Upper lobe of left lung (tissue), 6 donors: ENCODE measurements at regions not wholly inside any gene's neighbourhood (a gene's known extent, or its start where the extent isn't known, plus 50 kb on each side); places are given as distances from the start of the nearest gene placed in this dataset.

Experiments used
- ATAC-seq, 2 donors: fragments of 200-7000 bp; cut with Tn5 transposase; one replicate each; pipeline ENCODE4 v1.9.1; 2022; ENCODE audit warnings: mild to moderate bottlenecking in 2 of 2, moderate library complexity in 2 of 2; ENCODE audit not compliant: low FRiP score in 2 of 2
- DNase-seq, 2 donors: peaks; one replicate each; pipeline ENCODE4 v3.0.0-alpha.2; 2019 to 2020
- H3K27ac ChIP-seq, 4 donors: fragments of 200-600 bp; sonication (generic); one replicate each; pipeline ENCODE4 v1.5.1; 2016 to 2019
- H3K27me3 ChIP-seq, 4 donors: fragments of 200-600 bp; sonication (generic); one replicate each; pipeline ENCODE4 v1.5.1; 2017 to 2019
- H3K36me3 ChIP-seq, 4 donors: fragments of 200-600 bp; sonication (generic); one replicate each; pipeline ENCODE4 v1.5.1; 2016 to 2019
- H3K4me1 ChIP-seq, 4 donors: fragments of 200-600 bp; sonication (generic); one replicate each; pipeline ENCODE4 v1.5.1; 2018 to 2019
- H3K4me3 ChIP-seq, 4 donors: fragments of 200-600 bp; sonication (generic); one replicate each; pipeline ENCODE4 v1.5.1; 2017 to 2019; ENCODE audit warnings: mild to moderate bottlenecking in 2 of 4, moderate library complexity in 1 of 4
- H3K9me3 ChIP-seq, 4 donors: fragments of 200-600 bp; sonication (generic); one replicate each; pipeline ENCODE4 v1.5.1; 2018 to 2019
- CTCF ChIP-seq, 6 experiments: fragments of 450-650 bp in 4 of 6; fragments of 200-600 bp in 2 of 6; sonication (generic) in 2 of 6; IDR thresholded peaks; one replicate each; pipeline ENCODE4 v1.5.1; 2016 to 2019; ENCODE audit warnings: antibody characterized with exemption in 6 of 6
- EP300 ChIP-seq, 4 donors: sonication (generic); formaldehyde crosslinking; IDR thresholded peaks; one replicate each; pipeline ENCODE4 v1.5.1; 2017; ENCODE audit warnings: antibody characterized with exemption in 4 of 4, control low read depth in 2 of 4
- POLR2A ChIP-seq, 4 donors: fragments of 450-650 bp; IDR thresholded peaks; one replicate each; pipeline ENCODE4 v1.5.1; 2016 to 2017; ENCODE audit warnings: antibody characterized with exemption in 4 of 4, mild to moderate bottlenecking in 2 of 4
- POLR2AphosphoS5 ChIP-seq, 2 donors: sonication (generic); formaldehyde crosslinking; IDR thresholded peaks; one replicate each; pipeline ENCODE4 v1.5.1; 2017; ENCODE audit warnings: antibody characterized with exemption in 2 of 2
- WGBS, 2 donors: methylation state at CpG; one replicate each; pipeline ENCODE4 v1.1.5; 2017 to 2018; 5-methylcytosine and 5-hydroxymethylcytosine counted together
- donor health status: DM: no; HTN: no; CAD: no; lungs with moderate emphysema.
- donor health status: DM: no; HTN: yes; CAD: no; lungs with severe emphysema.

GRCh38 chr15:35669021-35669420 lies 123.1 kb upstream of the DPH6 start:
- WGBS, 2 donors: 66 to 68% methylated on average over 3 of the region's 3 CpGs
- DNase-seq: no peak
- TF ChIP-seq EP300 (IDR thresholded peaks at IDR 0.05): no peak
- Histone ChIP-seq H3K27ac (no peak overlapping the region), H3K36me3 (no peaks in the 10 kb centered on the region), H3K4me1 (peaks cover 22 to 38% (median 29%) of the 10 kb centered on the region in 4 donors), H3K27me3 (no peaks in the 10 kb centered on the region), H3K4me3 (no peak overlapping the region), H3K9me3 (no peaks in the 10 kb centered on the region)
- no peak for ATAC-seq

- peaks cover 22 to 42% (median 32%) of the 10 kb centered on the region in 4 donors for H3K4me1 ChIP-seq
- DNase-seq (no peak), ATAC-seq (no peak)
- no peaks in the 10 kb centered on the region for H3K27me3 ChIP-seq
- H3K27ac ChIP-seq: no peak overlapping the region
- no peaks in the 10 kb centered on the region for H3K9me3 ChIP-seq
- H3K4me3 ChIP-seq: no peak overlapping the region
- no peaks in the 10 kb centered on the region for H3K36me3 ChIP-seq
- whole genome bisulfite sequencing, 2 donors: 80 to 85% methylated on average over 5 of the region's 5 CpGs
- no peak for TF ChIP-seq EP300 (IDR thresholded peaks at IDR 0.05)
Measured at GRCh38 chr15:35669432-35670045, 123.6 kb upstream of the DPH6 start.

GRCh38 chr15:35671197-35671596 lies 125.2 kb upstream of the DPH6 start:
- H3K4me3 ChIP-seq: no peak overlapping the region
- H3K27me3 ChIP-seq: no peaks in the 10 kb centered on the region
- DNase-seq (no peak), ATAC-seq (no peak)
- H3K4me1 ChIP-seq: peaks cover 22 to 49% (median 39%) of the 10 kb centered on the region in 4 donors
- H3K27ac ChIP-seq: peak overlapping the region in 1 of 4 donors; percentile 17
- H3K36me3 ChIP-seq: no peaks in the 10 kb centered on the region
- TF ChIP-seq POLR2A (IDR thresholded peaks at IDR 0.05): no peak
- no peak for TF ChIP-seq POLR2AphosphoS5 (IDR thresholded peaks at IDR 0.05)
- no peak for TF ChIP-seq CTCF (IDR thresholded peaks at IDR 0.05)
- TF ChIP-seq EP300 (IDR thresholded peaks at IDR 0.05): no peak
- no peaks in the 10 kb centered on the region for H3K9me3 ChIP-seq

- TF ChIP-seq CTCF (IDR thresholded peaks at IDR 0.05) (no peak), POLR2A (IDR thresholded peaks at IDR 0.05) (no peak), EP300 (IDR thresholded peaks at IDR 0.05) (no peak), POLR2AphosphoS5 (IDR thresholded peaks at IDR 0.05) (no peak)
- DNase-seq: no peak
Measured at GRCh38 chr15:35671981-35672380, 126.0 kb upstream of the DPH6 start.

GRCh38 chr15:35673093-35673684 lies 127.2 kb upstream of the DPH6 start:
- peak in 1 of 2 donors; percentile 53 for ATAC-seq
- peak; percentile 74 to 78 for TF ChIP-seq POLR2AphosphoS5 (IDR thresholded peaks at IDR 0.05)
- peak in 2 of 4 donors; percentile 69 to 90 for TF ChIP-seq EP300 (IDR thresholded peaks at IDR 0.05)
- no peak for TF ChIP-seq POLR2A (IDR thresholded peaks at IDR 0.05)
- no peak for TF ChIP-seq CTCF (IDR thresholded peaks at IDR 0.05)
- DNase-seq: peak in 1 of 2 donors; percentile 21
- Histone ChIP-seq H3K4me1 (peaks cover 7 to 34% (median 24%) of the 10 kb centered on the region in 4 donors), H3K9me3 (no peaks in the 10 kb centered on the region), H3K27me3 (no peaks in the 10 kb centered on the region), H3K4me3 (no peak overlapping the region), H3K36me3 (no peaks in the 10 kb centered on the region), H3K27ac (peak overlapping the region in 2 of 4 donors; percentile 46 to 62)
- WGBS, 2 donors: 22 to 40% methylated on average over 9 of the region's 9 CpGs

More at GRCh38 chr15:35671981-35672380, 126.0 kb upstream of the DPH6 start:
- H3K36me3 ChIP-seq: no peaks in the 10 kb centered on the region
- H3K4me3 ChIP-seq: no peak overlapping the region
- no peaks in the 10 kb centered on the region for H3K27me3 ChIP-seq
- peak overlapping the region in 1 of 4 donors; percentile 17 for H3K27ac ChIP-seq
- no peaks in the 10 kb centered on the region for H3K9me3 ChIP-seq
- peaks cover 19 to 42% (median 34%) of the 10 kb centered on the region in 4 donors for H3K4me1 ChIP-seq
- ATAC-seq: no peak
- 52 to 59% methylated on average over 1 of the region's 1 CpG for WGBS, 2 donors
